AG04449 (cell line): ENCODE measurements at regions not wholly inside any gene's neighbourhood (a gene's known extent, or its start where the extent isn't known, plus 50 kb on each side); places are given as distances from the start of the nearest gene placed in this dataset.

ENCODE experiments used
- CTCF ChIA-PET: fragments of 350-600 bp; formaldehyde crosslinking; extraction: SDS; loops from one replicate; lab custom pipeline; 2021; ENCODE audit warnings: antibody characterized with exemption; lab: Yijun Ruan, JAX
- POLR2A ChIA-PET: fragments of 400-600, 350-600 bp; formaldehyde crosslinking; extraction: SDS; loops from one replicate; lab custom pipeline; 2020; ENCODE audit warnings: antibody characterized with exemption, inconsistent platforms; lab: Yijun Ruan, JAX
- DNase-seq: peaks from one replicate; pipeline ENCODE4 v3.0.0-alpha.2; 2010; ENCODE audit warnings: low read depth, low spot score
- H3K4me3 ChIP-seq: 2 replicates; pipeline ENCODE4 v1.5.1; 2011; ENCODE audit warnings: low read depth, mild to moderate bottlenecking, control low read depth, low read length
- TF ChIP-seq, protein P1 (sequence below): IDR thresholded peaks from one replicate; pipeline ENCODE4 v1.5.1; 2011; ENCODE audit warnings: mild to moderate bottlenecking, moderate library complexity, low read length, control low read depth, inconsistent platforms; ENCODE audit not compliant: insufficient read depth; ENCODE audit errors: missing control alignments

DNA sequence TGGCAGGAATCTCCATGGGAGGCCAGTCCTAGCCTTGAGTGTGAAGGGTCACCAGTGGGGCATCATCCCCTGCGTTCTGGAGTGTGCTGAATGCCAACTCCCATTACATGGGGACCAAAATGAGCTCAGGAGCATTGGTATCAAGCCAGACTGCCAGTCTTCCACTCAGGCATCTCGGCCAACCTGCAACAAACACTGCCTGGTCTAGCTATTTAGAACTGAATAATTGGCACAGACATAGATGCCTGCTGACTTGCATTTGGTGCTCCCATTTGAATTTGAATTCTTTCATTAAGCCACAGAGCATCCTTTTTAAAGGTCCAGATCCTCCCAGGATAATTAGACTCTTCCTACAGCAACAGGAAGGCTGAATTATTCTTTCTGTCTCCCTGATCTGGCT is 116.6 kb upstream of the ABCA1 start:
- ChIA-PET POLR2A (no interaction called here), CTCF (interaction anchor here (1.0 kb wide), 1 partner anchor 8 kb away, joined by 3 read pairs; no protein-coding TSS in a partner anchor)
- no peak for DNase-seq
- TF ChIP-seq, protein P1, sequence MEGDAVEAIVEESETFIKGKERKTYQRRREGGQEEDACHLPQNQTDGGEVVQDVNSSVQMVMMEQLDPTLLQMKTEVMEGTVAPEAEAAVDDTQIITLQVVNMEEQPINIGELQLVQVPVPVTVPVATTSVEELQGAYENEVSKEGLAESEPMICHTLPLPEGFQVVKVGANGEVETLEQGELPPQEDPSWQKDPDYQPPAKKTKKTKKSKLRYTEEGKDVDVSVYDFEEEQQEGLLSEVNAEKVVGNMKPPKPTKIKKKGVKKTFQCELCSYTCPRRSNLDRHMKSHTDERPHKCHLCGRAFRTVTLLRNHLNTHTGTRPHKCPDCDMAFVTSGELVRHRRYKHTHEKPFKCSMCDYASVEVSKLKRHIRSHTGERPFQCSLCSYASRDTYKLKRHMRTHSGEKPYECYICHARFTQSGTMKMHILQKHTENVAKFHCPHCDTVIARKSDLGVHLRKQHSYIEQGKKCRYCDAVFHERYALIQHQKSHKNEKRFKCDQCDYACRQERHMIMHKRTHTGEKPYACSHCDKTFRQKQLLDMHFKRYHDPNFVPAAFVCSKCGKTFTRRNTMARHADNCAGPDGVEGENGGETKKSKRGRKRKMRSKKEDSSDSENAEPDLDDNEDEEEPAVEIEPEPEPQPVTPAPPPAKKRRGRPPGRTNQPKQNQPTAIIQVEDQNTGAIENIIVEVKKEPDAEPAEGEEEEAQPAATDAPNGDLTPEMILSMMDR = no peak
- H3K4me3 ChIP-seq = no peak overlapping the region

DNA sequence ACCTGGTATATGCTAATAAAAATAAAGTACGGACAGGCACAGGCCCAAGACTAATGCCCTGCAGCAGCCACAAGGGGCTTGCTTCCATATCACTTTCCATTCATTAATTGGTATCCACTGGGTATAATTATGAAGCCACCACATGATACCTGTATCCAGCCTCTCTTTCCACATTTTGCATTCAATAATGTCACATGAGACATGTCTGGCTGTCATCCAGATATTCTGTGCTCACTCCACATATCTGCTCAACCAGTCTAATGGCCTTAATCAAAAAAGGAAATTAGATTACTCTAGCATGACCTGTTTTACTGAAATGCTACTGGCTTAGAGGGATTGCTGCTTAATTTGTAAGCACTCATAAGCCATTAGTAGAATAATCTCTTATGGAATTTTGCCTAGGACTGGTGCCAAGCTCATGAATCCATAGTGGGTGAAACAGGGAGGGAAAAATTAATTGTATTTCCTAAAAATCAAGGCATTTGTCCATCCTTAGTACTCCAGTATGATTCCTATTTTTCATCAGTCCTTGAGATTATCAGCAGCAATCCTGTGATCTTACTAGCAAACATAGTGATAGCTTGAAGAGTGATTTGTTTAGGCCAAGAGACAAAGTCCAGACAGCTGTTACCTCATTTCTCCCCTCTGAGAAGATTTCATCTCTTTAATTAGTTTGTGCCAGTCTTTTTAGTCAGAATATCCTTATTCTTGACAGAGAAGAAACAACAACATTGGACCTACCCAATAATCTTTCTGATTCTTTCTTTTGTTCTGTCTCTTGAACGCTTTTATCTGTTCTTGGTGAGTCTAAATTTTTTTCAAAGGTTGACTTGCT is 119.2 kb upstream of the ABCA1 start:
- ChIA-PET CTCF (no interaction called here), POLR2A (interaction anchor here (1.0 kb wide), 1 partner anchor 21 kb away, joined by 3 read pairs; no protein-coding TSS in a partner anchor)
- TF ChIP-seq, protein P1 = no peak

DNA sequence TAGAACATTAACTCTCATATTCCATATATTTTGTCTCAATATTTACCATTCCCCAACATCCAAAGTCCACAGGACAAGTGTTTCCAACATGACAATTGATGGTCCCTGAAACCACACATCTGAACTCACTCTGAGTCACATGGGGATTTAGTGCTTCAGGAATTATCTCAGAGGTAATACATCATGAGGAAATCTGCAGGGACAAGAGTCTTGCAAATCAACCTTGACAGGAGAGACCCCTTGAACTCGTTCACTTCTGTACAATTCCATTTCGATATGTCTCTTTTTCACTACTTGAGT is 119.7 kb upstream of the ABCA1 start:
- TF ChIP-seq, protein P1 = no peak
- ChIA-PET POLR2A (no interaction called here), CTCF (no interaction called here)
- H3K4me3 ChIP-seq = no peak overlapping the region
- DNase-seq = no peak

More for the DNA sequence above, 119.2 kb upstream of the ABCA1 start:
- DNase-seq = no peak
- no peak overlapping the region for H3K4me3 ChIP-seq

DNA sequence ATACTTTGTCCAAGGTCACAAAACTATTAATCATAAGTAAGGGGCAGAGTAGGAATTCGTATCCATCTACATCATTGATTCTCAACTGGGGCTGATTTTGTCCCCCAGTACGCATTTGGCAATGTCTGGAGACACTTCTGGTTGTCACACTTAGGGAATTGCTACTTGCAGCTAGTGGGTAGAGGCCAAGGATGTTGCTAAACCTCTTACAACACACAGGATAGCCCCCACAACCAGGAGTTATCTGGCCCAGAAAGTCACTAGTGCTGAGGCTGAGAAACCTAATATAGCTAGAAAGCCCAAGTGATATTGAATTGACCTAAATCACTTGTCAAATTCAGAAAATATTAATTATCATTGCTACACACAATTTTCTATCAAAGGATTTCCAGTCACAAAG is 120.4 kb upstream of the ABCA1 start:
- CTCF ChIA-PET = interaction anchor here (1.0 kb wide), 1 partner anchor 10 kb away, joined by 3 read pairs; no protein-coding TSS in a partner anchor
- no peak overlapping the region for H3K4me3 ChIP-seq
- no peak for DNase-seq
- POLR2A ChIA-PET = no interaction called here
- TF ChIP-seq, protein P1 = no peak

DNA sequence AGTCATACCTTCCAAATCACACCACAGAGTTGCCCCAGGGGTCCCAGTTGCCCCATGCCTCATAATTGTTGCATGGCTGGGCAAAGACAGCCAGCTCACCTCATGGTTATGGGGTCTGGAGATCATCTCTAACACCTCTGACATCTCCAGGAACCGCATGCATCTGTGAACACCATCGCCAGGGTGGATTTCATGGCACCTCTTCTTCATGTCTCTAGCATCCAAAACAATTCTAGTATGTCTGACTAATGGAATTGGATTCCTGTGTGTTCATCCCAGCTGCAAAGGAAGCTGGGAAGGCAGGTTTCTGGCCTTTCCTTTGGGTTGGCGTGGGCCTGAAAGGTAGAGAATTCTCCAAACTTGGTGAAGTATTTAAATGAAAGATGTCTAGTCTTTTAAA is 122.3 kb upstream of the ABCA1 start:
- TF ChIP-seq, protein P1 = no peak
- no peak overlapping the region for H3K4me3 ChIP-seq
- DNase-seq = no peak
- ChIA-PET POLR2A (no interaction called here), CTCF (interaction anchor here (0.6 to 1.2 kb wide), 2 partner anchors 14 to 22 kb away, joined by 3 to 4 read pairs; no protein-coding TSS in a partner anchor)

DNA sequence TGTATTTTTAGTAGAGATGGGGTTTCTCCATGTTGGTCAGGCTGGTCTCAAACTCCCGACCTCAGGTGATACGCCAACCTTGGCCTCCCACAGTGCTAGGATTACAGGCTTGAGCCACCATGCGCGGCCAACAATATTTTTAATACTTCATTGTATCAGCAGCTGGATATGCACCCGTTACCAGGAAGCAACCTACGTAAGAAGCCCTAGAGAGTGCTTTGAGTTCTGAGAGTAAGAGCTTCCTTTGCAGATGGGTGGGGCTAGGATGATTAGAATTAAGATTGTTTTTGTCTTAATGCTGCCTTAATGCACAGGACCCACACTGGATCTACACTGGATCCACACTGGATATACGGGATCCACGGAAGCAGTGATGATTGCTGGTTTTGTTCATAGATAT is 123.9 kb upstream of the ABCA1 start:
- no peak overlapping the region for H3K4me3 ChIP-seq
- POLR2A ChIA-PET = no interaction called here
- no peak for DNase-seq
- TF ChIP-seq, protein P1 = no peak
- CTCF ChIA-PET = interaction anchor here (1.1 to 1.2 kb wide), 2 partner anchors 24 to 189 kb away, joined by 3 to 4 read pairs; no protein-coding TSS in a partner anchor
